GM23338 (cell line): ENCODE measurements at regions not wholly inside any gene's neighbourhood (a gene's known extent, or its start where the extent isn't known, plus 50 kb on each side); places are given as distances from the start of the nearest gene placed in this dataset.

Experiments
- ATAC-seq: fragments of 200-7000 bp; cut with Tn5 transposase; 3 replicates; pipeline ENCODE4 v1.9.1; 2020
- DNase-seq: peaks from one replicate; pipeline ENCODE4 v3.0.0-alpha.2; 2015; ENCODE audit warnings: low spot score
- H2AFZ ChIP-seq: fragments of 200-600 bp; sonication (generic); 2 replicates; pipeline ENCODE4 v1.8.0; 2016; ENCODE audit warnings: antibody characterized with exemption, mild to moderate bottlenecking, moderate library complexity
- H3F3A ChIP-seq: fragments of 200-600 bp; sonication (generic); replicated peaks from 2 replicates; pipeline ENCODE4 v1.8.0; 2017; ENCODE audit warnings: antibody characterized with exemption, mixed run types, low read depth
- H3K27ac ChIP-seq: fragments of 200-600 bp; sonication (generic); 2 replicates; pipeline ENCODE4 v1.6.1; 2016; ENCODE audit warnings: low read depth
- H3K27me3 ChIP-seq: fragments of 200-600 bp; sonication (generic); 2 replicates; pipeline ENCODE4 v1.8.0; 2016; ENCODE audit warnings: mild to moderate bottlenecking, mixed run types, moderate library complexity; ENCODE audit not compliant: insufficient read depth
- H3K36me3 ChIP-seq: fragments of 200-600 bp; sonication (generic); 2 replicates; pipeline ENCODE4 v1.8.0; 2016; ENCODE audit warnings: mild to moderate bottlenecking; ENCODE audit not compliant: insufficient read depth
- H3K4me1 ChIP-seq: fragments of 200-600 bp; sonication (generic); 2 replicates; pipeline ENCODE4 v1.8.0; 2016; ENCODE audit warnings: mild to moderate bottlenecking, moderate library complexity; ENCODE audit not compliant: insufficient read depth
- H3K4me2 ChIP-seq: fragments of 200-600 bp; sonication (generic); 2 replicates; pipeline ENCODE4 v1.7.1; 2017; ENCODE audit warnings: mixed run types
- H3K4me3 ChIP-seq: fragments of 200-600 bp; sonication (generic); 2 replicates; pipeline ENCODE4 v1.6.1; 2016; ENCODE audit warnings: mixed run types
- H3K79me2 ChIP-seq: fragments of 200-600 bp; sonication (generic); replicated peaks from 2 replicates; pipeline ENCODE4 v1.8.0; 2017; ENCODE audit warnings: mild to moderate bottlenecking; ENCODE audit not compliant: insufficient read depth
- H3K9me2 ChIP-seq: fragments of 200-600 bp; sonication (generic); 2 replicates; pipeline ENCODE4 v1.8.0; 2017; ENCODE audit not compliant: insufficient read depth
- H4K20me1 ChIP-seq: fragments of 200-600 bp; sonication (generic); replicated peaks from 2 replicates; pipeline ENCODE4 v1.8.0; 2017; ENCODE audit warnings: mild to moderate bottlenecking; ENCODE audit not compliant: insufficient read depth
- H3K27ac Mint-ChIP-seq: 2 replicates; pipeline ENCODE4 v1.8.0; 2020; ENCODE audit warnings: inconsistent platforms, mild to moderate bottlenecking, moderate library complexity, mixed read lengths
- H3K27me3 Mint-ChIP-seq: 3 replicates; pipeline ENCODE4 v1.8.0; 2022; ENCODE audit warnings: low read depth, mild to moderate bottlenecking, moderate library complexity, mixed read lengths, inconsistent platforms; ENCODE audit not compliant: insufficient read depth, poor library complexity
- H3K36me3 Mint-ChIP-seq: 3 replicates; pipeline ENCODE4 v1.8.0; 2021; ENCODE audit warnings: low read depth, mild to moderate bottlenecking, inconsistent platforms, moderate library complexity, mixed read lengths
- H3K4me1 Mint-ChIP-seq: 3 replicates; pipeline ENCODE4 v1.8.0; 2020; ENCODE audit warnings: mild to moderate bottlenecking, inconsistent platforms, mixed read lengths
- H3K4me3 Mint-ChIP-seq: 3 replicates; pipeline ENCODE4 v1.8.0; 2021; ENCODE audit warnings: moderate library complexity, mild to moderate bottlenecking, inconsistent platforms, mixed read lengths
- H3K9me3 Mint-ChIP-seq: 3 replicates; pipeline ENCODE4 v1.8.0; 2020; ENCODE audit warnings: moderate library complexity, mild to moderate bottlenecking, inconsistent platforms, mixed read lengths
- CREB1 ChIP-seq: fragments of 250-450 bp; sonication (Bioruptor Pico); IDR thresholded peaks from 2 replicates; pipeline ENCODE4 v1.5.0; 2020; ENCODE audit warnings: low read depth, mild to moderate bottlenecking, moderate library complexity
- CTCF ChIP-seq, 2 experiments: fragments of 200-600 bp in 1 of 2; sonication (generic) in 1 of 2; conservative IDR thresholded peaks; 2 replicates each; pipeline versions ENCODE4 v1.5.1 to v1.6.1; 2016 to 2017; ENCODE audit warnings: antibody characterized with exemption in 2 of 2, low read depth in 2 of 2, mild to moderate bottlenecking in 2 of 2, moderate library complexity in 1 of 2
- EZH2 ChIP-seq: fragments of 200-600 bp; sonication (generic); IDR thresholded peaks from one replicate; pipeline ENCODE4 v1.8.0; 2017; ENCODE audit warnings: antibody characterized with exemption, mild to moderate bottlenecking, low read depth; ENCODE audit not compliant: unreplicated experiment
- EZH2phosphoT487 ChIP-seq: fragments of 200-600 bp; sonication (generic); IDR thresholded peaks from one replicate; pipeline ENCODE4 v1.8.1; 2018; ENCODE audit warnings: antibody characterized with exemption; ENCODE audit not compliant: unreplicated experiment
- JUNB ChIP-seq: IDR thresholded peaks from one replicate; pipeline ENCODE4 v1.6.1; 2016; ENCODE audit warnings: antibody characterized with exemption; ENCODE audit not compliant: unreplicated experiment
- NANOG ChIP-seq: IDR thresholded peaks from 2 replicates; pipeline ENCODE4 v1.6.1; 2016; ENCODE audit warnings: antibody characterized with exemption, borderline replicate concordance
- POLR2AphosphoS5 ChIP-seq: IDR thresholded peaks from 2 replicates; pipeline ENCODE4 v1.6.1; 2016; ENCODE audit warnings: antibody characterized with exemption, low read depth
- REST ChIP-seq: IDR thresholded peaks from one replicate; pipeline ENCODE4 v1.6.1; 2018; ENCODE audit warnings: antibody characterized with exemption; ENCODE audit not compliant: unreplicated experiment
- STAT1 ChIP-seq: IDR thresholded peaks from one replicate; pipeline ENCODE4 v1.6.1; 2016; ENCODE audit warnings: antibody characterized with exemption; ENCODE audit not compliant: unreplicated experiment
- ZNF114 ChIP-seq: fragments of 250-450 bp; sonication (Bioruptor Pico); IDR thresholded peaks from 2 replicates; pipeline ENCODE4 v1.5.0; 2020; ENCODE audit warnings: mild to moderate bottlenecking, moderate library complexity
- ZNF331 ChIP-seq: fragments of 250-450 bp; sonication (Bioruptor Pico); IDR thresholded peaks from 2 replicates; pipeline ENCODE4 v1.5.0; 2020; ENCODE audit warnings: low read depth, mild to moderate bottlenecking, moderate library complexity
- ZNF462 ChIP-seq: fragments of 250-450 bp; sonication (Bioruptor Pico); IDR thresholded peaks from 2 replicates; pipeline ENCODE4 v1.5.0; 2020; ENCODE audit warnings: mild to moderate bottlenecking, moderate library complexity
- TF ChIP-seq, protein P1 (sequence below): IDR thresholded peaks from 2 replicates; pipeline ENCODE4 v1.6.1; 2016; ENCODE audit warnings: antibody characterized with exemption

DNA sequence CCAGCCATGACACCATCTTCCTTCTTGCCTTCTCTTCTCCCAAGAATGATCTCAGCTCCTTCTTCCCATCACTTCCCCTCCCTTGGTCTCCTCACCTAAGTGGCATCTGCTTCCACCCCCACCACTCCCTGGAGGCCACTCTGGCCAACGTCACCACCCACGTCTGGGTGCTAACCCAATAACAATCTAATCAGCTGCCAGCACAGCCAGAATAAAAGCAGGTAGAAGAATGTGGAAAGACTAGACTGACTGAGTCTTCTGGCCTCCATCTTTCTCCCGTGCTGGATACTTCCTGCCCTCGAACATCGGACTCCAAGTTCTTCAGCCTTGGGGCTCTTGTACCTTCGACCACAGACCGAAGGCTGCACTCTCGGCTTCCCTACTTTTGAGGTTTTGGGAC is 245.3 kb upstream of the CSF3R start:
- no peaks in the 10 kb centered on the region for H3K9me3 Mint-ChIP-seq
- Histone ChIP-seq H3K4me1 (no peaks in the 10 kb centered on the region), H3K36me3 (no peaks in the 10 kb centered on the region), H3K4me3 (no peak overlapping the region), H3K27me3 (no peaks in the 10 kb centered on the region), H4K20me1 (no peaks in the 10 kb centered on the region), H3K27ac (no peak overlapping the region), H2AFZ (no peak overlapping the region), H3K79me2 (no peaks in the 10 kb centered on the region), H3K9me2 (peaks cover 6% of the 10 kb centered on the region; the same call in 1 of the 2 replicates), H3F3A (no peaks in the 10 kb centered on the region), H3K4me2 (no peak overlapping the region)
- no peak for DNase-seq
- H3K4me1 Mint-ChIP-seq = peaks cover 19% of the 10 kb centered on the region
- ATAC-seq = no peak
- H3K27ac Mint-ChIP-seq = no peak overlapping the region
- H3K4me3 Mint-ChIP-seq = no peak overlapping the region
- TF ChIP-seq EZH2phosphoT487 (no peak), CTCF (conservative IDR thresholded peaks at IDR 0.05; ENCODE audit: low read depth in 2 of 2) (no peak), CREB1 (CRISPR knock-in tag) (no peak), JUNB (no peak), ZNF114 (CRISPR knock-in tag) (no peak), ZNF462 (CRISPR knock-in tag) (no peak), REST (no peak), ZNF331 (CRISPR knock-in tag) (no peak), STAT1 (no peak), EZH2 (no peak), NANOG (no peak), POLR2AphosphoS5 (no peak)
- TF ChIP-seq, protein P1, sequence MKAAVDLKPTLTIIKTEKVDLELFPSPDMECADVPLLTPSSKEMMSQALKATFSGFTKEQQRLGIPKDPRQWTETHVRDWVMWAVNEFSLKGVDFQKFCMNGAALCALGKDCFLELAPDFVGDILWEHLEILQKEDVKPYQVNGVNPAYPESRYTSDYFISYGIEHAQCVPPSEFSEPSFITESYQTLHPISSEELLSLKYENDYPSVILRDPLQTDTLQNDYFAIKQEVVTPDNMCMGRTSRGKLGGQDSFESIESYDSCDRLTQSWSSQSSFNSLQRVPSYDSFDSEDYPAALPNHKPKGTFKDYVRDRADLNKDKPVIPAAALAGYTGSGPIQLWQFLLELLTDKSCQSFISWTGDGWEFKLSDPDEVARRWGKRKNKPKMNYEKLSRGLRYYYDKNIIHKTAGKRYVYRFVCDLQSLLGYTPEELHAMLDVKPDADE = no peak
- H3K27me3 Mint-ChIP-seq = no peaks in the 10 kb centered on the region
- no peaks in the 10 kb centered on the region for H3K36me3 Mint-ChIP-seq
